GM18858 (cell line): ENCODE measurements at regions not wholly inside any gene's neighbourhood (a gene's known extent, or its start where the extent isn't known, plus 50 kb on each side); places are given as distances from the start of the nearest gene placed in this dataset.

Source experiments
- ATAC-seq: cut with Tn5 transposase; IDR thresholded peaks from one replicate; pipeline ENCODE4 v1.9.1; 2021; ENCODE audit not compliant: unreplicated experiment

DNA sequence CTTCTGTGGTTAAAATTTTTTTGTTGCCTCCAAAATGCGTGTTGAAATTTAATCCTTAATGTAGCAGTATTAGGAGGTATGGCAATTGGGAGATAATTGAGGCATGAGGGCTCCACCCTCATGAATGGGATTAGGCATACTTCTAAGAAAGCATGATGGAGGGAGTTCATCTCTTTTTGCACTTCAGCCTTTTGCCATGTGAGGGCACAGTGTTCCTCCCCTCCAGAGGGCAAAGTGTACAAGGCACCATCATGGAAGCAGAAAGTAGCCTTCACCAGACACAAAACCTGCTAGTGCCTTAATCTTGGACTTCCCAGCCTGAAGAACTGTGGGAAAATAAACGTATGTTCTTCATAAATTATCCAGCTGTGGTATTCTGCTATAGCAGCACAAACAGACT lies 429.5 kb downstream of the ZIC1 start:
- ATAC-seq, result no peak

GRCh38 chr3:147843331-147843730 lies 434.2 kb downstream of the ZIC1 start:
- no peak for ATAC-seq

- no peak for ATAC-seq
Observed at GRCh38 chr3:147846293-147846692, 437.1 kb downstream of the ZIC1 start.

- ATAC-seq, result no peak
Observed at GRCh38 chr3:147846854-147847478, 437.8 kb downstream of the ZIC1 start.

GRCh38 chr3:147851062-147851461 lies 441.9 kb downstream of the ZIC1 start:
- ATAC-seq, result no peak

- ATAC-seq, result no peak
Observed at GRCh38 chr3:147854542-147854941, 445.4 kb downstream of the ZIC1 start.

DNA sequence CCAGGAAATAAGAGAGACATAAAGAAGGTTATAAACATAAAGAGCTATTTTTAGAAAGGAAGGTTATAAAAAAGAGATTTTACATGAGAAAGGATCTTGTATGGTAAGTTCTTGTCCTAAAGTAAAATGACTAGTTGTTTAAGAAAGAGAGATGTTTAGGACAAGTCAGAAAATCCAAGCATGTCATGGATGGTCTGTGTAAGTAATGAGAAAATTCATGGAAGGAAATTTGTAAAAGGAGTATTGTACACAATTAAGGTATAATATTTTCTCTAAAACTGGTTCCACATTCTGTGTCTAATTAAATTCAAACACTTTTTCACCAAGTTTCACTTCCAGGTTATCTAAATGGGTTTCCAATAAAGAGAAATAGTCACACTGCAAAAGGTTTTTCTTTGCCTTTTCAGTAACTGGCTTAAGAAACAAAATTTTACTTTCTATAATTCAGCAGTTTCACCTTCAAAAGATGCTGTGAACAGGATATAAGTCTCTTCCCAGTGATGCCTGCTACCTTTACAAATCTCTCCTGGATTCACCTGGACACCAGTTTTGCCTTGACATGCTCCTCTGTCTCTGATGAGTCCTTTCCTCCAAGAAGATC lies 455.7 kb downstream of the ZIC1 start:
- ATAC-seq, result no peak

DNA sequence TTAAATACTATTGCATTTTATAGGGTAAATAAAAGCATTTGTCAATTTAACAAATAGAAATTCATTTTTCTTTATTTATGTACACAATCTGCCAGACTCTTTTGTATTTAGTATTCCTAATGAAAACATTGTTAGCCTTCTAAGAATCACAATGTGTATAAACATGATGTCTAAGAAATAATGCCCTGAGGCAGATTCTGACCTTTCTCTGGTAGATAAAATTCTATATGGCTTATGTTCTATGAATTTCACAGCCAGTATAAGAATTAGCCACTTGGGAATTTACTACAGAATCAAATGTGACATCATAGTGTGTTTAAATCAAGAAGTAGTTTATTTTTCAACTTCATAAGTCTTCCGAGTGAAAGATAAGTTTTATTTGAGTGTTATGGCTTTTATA lies 457.4 kb downstream of the ZIC1 start:
- ATAC-seq, result no peak

DNA sequence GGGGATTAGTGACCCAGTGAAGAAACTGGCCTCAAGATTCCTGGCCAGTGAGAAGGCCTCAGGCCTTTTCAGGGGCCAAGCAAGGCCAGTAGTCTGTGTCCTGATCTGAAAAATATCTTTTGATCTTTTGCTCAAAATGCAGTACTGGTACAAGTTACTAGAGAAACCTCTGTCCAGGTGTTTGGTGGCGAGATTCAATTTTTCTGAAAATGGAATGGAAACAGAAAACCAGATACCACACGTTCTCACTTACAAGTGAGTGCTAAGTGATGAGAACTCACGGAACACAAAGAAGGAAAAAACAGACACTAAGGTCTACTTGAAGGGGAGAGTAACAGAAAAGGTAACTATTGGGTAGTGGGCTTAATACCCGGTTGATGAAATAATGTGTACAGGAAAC lies 463.4 kb downstream of the ZIC1 start:
- no peak for ATAC-seq

DNA sequence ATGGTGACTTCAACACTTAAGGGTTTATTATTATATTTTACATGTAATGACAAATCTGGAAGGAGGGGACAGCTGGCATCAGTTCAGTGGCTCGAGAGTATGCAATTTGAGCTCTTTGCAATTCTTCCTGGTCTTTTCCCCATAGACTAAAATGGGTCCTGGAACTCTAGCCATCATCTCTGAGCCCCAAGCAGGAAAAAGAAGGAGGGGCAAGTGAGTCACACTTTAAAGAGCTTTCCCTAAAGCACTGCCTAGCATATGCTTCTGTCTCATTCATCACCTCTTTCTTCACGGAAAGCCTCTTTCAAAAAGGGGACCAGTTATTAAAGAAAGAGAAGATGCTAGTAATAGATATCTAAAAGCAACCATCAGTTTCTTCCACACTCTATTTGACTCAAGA lies 466.3 kb downstream of the ZIC1 start:
- ATAC-seq, result no peak

DNA sequence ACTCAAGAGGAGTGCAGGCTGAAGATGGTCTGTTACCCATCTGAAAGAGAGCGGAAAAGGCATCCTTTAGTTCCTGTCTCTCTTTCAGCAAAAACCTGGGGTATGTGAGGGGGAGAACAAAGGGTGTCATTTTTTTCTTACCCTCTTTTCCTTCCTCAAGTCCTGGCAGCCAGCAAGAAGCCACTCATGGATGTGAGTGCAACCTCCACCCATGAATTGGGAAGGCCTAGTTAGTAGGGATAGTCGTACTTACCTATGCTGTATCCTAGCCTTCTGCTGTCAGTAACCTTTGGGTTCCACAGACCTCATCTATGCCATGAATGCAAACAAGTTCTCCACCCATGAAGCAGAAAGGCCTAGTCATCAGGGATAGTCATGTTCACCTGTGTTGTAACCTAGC lies 472.8 kb downstream of the ZIC1 start:
- no peak for ATAC-seq

GRCh38 chr3:147886879-147887278 lies 477.7 kb downstream of the ZIC1 start:
- ATAC-seq, result no peak

DNA sequence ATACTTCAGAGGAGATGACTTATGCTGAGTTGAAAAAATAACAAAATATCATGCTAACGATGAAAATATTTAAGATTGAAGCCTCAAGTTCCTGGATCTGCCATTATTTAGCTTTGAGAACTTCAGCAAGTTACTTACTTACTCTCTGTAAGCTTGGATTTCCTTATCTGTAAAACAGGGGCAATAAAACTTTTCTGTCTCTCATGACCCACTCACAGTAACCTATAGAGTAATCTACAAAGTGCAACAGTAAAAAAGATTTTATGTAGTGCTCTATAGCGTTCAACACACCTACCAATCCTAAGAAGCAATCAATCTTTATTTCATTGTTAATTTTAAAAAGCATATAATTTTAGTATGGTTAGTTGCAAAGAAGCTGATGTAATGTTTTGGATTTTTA lies 478.6 kb downstream of the ZIC1 start:
- no peak for ATAC-seq

- ATAC-seq, result peak; percentile 90
Observed at GRCh38 chr3:147890114-147890513, 480.9 kb downstream of the ZIC1 start.

GRCh38 chr3:147895509-147895908 lies 486.3 kb downstream of the ZIC1 start:
- no peak for ATAC-seq

- no peak for ATAC-seq
Observed at GRCh38 chr3:147900851-147901250, 491.7 kb downstream of the ZIC1 start.

- ATAC-seq, result no peak
Observed at GRCh38 chr3:147903026-147903425, 493.9 kb downstream of the ZIC1 start.

- ATAC-seq, result no peak
Observed at GRCh38 chr3:147904421-147904820, 495.3 kb downstream of the ZIC1 start.

DNA sequence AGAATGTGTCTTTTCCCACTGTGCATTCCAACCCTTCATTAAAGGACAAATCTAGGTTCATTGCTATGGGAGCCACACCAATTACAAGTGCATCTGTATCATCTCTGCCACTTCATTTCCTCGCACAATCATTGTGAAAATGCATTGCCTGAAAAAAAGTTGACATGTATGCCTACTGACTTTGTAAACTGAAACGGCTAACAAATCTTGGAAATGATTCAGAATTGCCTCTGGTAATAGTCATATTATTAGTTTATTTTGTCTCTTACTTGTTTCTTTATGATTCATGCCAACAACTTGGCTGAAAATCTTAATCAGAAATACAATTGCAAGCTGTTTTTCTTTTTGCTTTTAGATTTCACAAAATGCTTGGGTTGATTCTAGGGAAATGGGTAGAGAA lies 497.1 kb downstream of the ZIC1 start:
- ATAC-seq, result no peak

- ATAC-seq, result no peak
Observed at GRCh38 chr3:147914532-147914931, 505.4 kb downstream of the ZIC1 start.

- ATAC-seq, result no peak
Observed at GRCh38 chr3:147915057-147915456, 505.9 kb downstream of the ZIC1 start.

- ATAC-seq, result no peak
Observed at GRCh38 chr3:147919496-147919895, 510.3 kb downstream of the ZIC1 start.

GRCh38 chr3:147921051-147921450 lies 511.9 kb downstream of the ZIC1 start:
- ATAC-seq, result no peak
